ENCODE measurements at regions not wholly inside any gene's neighbourhood (a gene's known extent, or its start where the extent isn't known, plus 50 kb on each side); places are given as distances from the start of the nearest gene placed in this dataset.

DNA sequence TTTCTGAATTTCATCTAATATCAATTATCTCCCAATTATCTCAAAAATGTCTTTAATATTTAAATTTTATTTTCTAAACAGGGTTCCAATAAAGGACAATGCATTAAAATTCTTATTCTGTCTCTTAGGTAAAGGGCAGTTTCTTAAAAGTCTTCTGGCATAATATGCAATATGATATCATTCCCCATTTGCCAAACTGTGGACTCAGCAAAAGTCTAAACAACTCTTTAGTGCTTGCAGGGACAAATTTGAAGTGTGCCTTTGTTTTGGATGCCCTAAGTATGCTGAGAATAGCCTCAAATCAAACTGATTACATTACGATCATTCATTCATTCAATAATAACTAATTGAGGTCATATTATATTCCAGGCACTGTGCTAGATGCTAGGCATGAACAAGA, 281.0 kb upstream of the KIRREL3 start:
- TF ChIP-seq CBX8 (IDR thresholded peaks at IDR 0.05) (no peak), CTCF (IDR thresholded peaks at IDR 0.05) (no peak), POLR2A (IDR thresholded peaks at IDR 0.05; ENCODE audit: low read length) (no peak), RFX5 (IDR thresholded peaks at IDR 0.05) (no peak)
- TF ChIP-seq, protein P1, sequence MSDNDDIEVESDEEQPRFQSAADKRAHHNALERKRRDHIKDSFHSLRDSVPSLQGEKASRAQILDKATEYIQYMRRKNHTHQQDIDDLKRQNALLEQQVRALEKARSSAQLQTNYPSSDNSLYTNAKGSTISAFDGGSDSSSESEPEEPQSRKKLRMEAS (IDR thresholded peaks at IDR 0.05), result no peak
